ENCODE measurements at regions not wholly inside any gene's neighbourhood (a gene's known extent, or its start where the extent isn't known, plus 50 kb on each side); places are given as distances from the start of the nearest gene placed in this dataset.
A peak's percentile ranks its signal among the peaks of the same experiment; 100 is the strongest.

DNA sequence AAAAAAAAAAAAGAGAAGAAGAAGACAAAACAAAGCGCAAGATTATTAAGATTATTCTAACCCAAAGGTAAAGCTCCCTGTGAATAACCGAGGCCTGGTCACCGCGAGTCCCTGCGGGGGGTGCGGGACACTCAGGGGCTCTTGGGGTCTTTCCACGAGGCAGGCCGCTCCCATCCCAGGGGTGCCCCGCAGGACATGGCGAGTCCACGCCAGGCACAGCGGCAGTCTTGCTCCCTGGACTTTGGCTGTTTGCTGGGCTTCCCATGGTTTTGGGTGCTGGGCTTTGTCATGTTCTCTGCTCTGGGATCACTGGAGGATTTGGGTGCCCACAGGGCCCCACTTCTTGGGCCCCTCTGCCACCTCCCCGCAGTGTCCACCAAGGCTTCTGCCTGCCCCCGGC, 137.4 kb upstream of the TCERG1L start:
- Histone ChIP-seq H3K9me3 (ENCODE audit: control insufficient read depth, low read length) (no peaks in the 10 kb centered on the region), H3K9ac (ENCODE audit: low read length) (no peak overlapping the region), H3K36me3 (ENCODE audit: control insufficient read depth, insufficient read depth, low read length, severe bottlenecking) (no peaks in the 10 kb centered on the region), H3K4me3 (ENCODE audit: low read length) (no peak overlapping the region), H3K27me3 (replicated peaks; ENCODE audit: control insufficient read depth, insufficient read depth, low read length) (peaks cover 29% of the 10 kb centered on the region), H3K4me1 (ENCODE audit: control insufficient read depth, insufficient read depth, low read length) (no peaks in the 10 kb centered on the region)
- no peak for DNase-seq (ENCODE audit: low read depth)

- H3K27me3 ChIP-seq (replicated peaks; ENCODE audit: control insufficient read depth, insufficient read depth, low read length) = peaks cover 29% of the 10 kb centered on the region
- no peak overlapping the region for H3K4me3 ChIP-seq (ENCODE audit: low read length)
- no peaks in the 10 kb centered on the region for H3K4me1 ChIP-seq (ENCODE audit: control insufficient read depth, insufficient read depth, low read length)
- H3K36me3 ChIP-seq (ENCODE audit: control insufficient read depth, insufficient read depth, low read length, severe bottlenecking) = no peaks in the 10 kb centered on the region
- no peak for DNase-seq (ENCODE audit: low read depth)
- H3K9ac ChIP-seq (ENCODE audit: low read length) = no peak overlapping the region
- H3K9me3 ChIP-seq (ENCODE audit: control insufficient read depth, low read length) = no peaks in the 10 kb centered on the region
Measured at GRCh38 chr10:131450216-131450765, 138.8 kb upstream of the TCERG1L start.

DNA sequence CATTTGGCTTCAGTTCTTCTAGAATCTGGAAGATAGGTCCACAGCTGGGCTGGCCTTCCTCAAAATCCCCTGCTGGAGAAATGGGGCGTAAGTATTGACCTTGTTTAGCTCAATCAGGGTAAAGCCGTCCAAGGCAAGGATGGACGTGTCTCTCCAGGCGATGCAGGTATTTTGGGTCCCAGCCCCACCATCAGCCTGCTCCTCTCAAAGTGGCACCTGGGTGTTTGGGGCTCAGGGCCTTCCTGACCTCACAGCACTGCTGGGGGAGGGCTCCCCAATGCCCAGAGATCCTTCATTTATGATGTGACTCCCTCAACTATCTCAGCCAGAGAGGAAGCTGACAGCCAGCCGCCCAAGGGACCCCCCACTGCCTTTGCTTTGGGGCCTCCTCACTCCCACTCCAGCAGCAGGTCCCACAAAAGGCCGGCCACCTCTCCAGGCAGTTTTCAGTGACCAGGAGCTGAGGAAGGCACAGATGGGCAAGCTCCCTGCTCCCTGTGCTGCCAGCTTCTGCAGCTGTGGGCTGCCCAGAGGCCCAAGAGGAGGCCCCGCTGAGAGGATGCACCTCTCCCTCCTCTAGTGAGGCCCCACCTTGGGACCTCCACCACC, 140.0 kb upstream of the TCERG1L start:
- H3K4me1 ChIP-seq (ENCODE audit: control insufficient read depth, insufficient read depth, low read length) = no peaks in the 10 kb centered on the region
- no peak overlapping the region for H3K9ac ChIP-seq (ENCODE audit: low read length)
- no peaks in the 10 kb centered on the region for H3K9me3 ChIP-seq (ENCODE audit: control insufficient read depth, low read length)
- H3K27me3 ChIP-seq (replicated peaks; ENCODE audit: control insufficient read depth, insufficient read depth, low read length) = peaks cover 28% of the 10 kb centered on the region
- no peaks in the 10 kb centered on the region for H3K36me3 ChIP-seq (ENCODE audit: control insufficient read depth, insufficient read depth, low read length, severe bottlenecking)
- H3K4me3 ChIP-seq (ENCODE audit: low read length) = no peak overlapping the region
- DNase-seq (ENCODE audit: low read depth) = no peak

DNA sequence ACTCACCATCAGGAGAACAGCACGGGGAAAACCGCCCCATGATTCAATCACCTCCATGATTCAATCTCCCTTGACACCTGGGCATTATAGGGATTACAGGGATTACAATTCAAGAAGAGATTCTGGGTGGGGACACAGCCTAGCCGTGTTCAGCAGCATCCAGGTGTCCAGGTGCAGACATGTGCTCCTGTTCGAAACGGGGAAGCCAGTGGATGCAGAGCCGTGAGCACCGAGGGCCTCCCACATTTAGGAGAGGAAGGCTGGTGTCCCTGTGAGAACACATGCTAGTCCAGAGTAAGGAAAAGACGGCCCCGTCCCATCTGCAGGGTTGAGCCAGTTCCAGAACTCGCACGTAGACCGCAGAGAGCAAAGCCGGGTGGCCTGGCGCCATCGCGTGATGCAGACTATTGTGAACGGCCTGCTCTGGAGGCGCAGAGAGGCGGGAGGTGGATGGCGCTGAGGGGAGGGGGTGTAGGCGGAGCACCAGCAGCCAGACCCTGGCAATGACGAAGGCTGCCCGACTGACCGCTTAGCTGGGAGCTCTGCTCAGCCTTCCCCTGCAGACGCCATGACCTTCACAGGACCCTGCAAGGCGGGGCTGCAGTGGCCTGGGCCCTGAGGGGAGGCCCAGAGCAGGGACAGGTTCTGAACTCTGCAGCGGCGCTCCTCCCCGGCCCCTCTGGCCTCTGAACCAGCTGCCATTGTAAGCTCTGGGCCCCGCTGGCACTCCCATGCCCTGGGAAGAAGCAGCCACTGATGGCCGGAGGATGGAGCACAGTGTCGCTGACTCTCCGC, 141.6 kb upstream of the TCERG1L start:
- H3K9ac ChIP-seq (ENCODE audit: low read length) = no peak overlapping the region
- no peaks in the 10 kb centered on the region for H3K4me1 ChIP-seq (ENCODE audit: control insufficient read depth, insufficient read depth, low read length)
- no peaks in the 10 kb centered on the region for H3K36me3 ChIP-seq (ENCODE audit: control insufficient read depth, insufficient read depth, low read length, severe bottlenecking)
- no peak overlapping the region for H3K4me3 ChIP-seq (ENCODE audit: low read length)
- H3K9me3 ChIP-seq (ENCODE audit: control insufficient read depth, low read length) = no peaks in the 10 kb centered on the region
- DNase-seq (ENCODE audit: low read depth) = no peak
- H3K27me3 ChIP-seq (replicated peaks; ENCODE audit: control insufficient read depth, insufficient read depth, low read length) = peaks cover 38% of the 10 kb centered on the region

- Histone ChIP-seq H3K4me1 (ENCODE audit: control insufficient read depth, insufficient read depth, low read length) (no peaks in the 10 kb centered on the region), H3K9me3 (ENCODE audit: control insufficient read depth, low read length) (no peaks in the 10 kb centered on the region), H3K4me3 (ENCODE audit: low read length) (peak overlapping the region; percentile 27), H3K9ac (ENCODE audit: low read length) (no peak overlapping the region), H3K27me3 (replicated peaks; ENCODE audit: control insufficient read depth, insufficient read depth, low read length) (peaks cover 41% of the 10 kb centered on the region), H3K36me3 (ENCODE audit: control insufficient read depth, insufficient read depth, low read length, severe bottlenecking) (no peaks in the 10 kb centered on the region)
- peak; percentile 8 for DNase-seq (ENCODE audit: low read depth)
Measured at GRCh38 chr10:131453721-131454634, 142.5 kb upstream of the TCERG1L start.

DNA sequence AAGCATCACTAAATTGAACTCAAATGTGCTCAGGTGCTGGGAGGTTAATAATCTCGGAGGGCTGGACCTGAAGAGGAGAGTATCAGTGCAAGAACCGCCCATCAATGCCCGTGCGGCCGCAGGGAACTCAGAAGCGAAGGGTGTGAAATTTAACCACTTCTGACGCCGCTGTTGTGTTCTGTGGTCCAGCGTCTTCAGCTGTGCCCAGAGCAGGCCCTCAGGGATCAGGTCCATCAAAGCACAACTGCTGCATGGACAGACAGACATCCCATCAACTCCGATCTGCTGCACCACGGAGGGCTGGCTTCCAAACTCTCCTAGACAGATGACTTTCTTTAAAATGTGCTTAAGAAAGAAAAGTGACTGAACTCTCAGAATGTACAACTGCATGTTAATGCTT, 144.9 kb upstream of the TCERG1L start:
- no peak for DNase-seq (ENCODE audit: low read depth)
- Histone ChIP-seq H3K9ac (ENCODE audit: low read length) (no peak overlapping the region), H3K36me3 (ENCODE audit: control insufficient read depth, insufficient read depth, low read length, severe bottlenecking) (no peaks in the 10 kb centered on the region)

GRCh38 chr10:131461093-131461492, 149.6 kb upstream of the TCERG1L start:
- no peaks in the 10 kb centered on the region for H3K4me1 ChIP-seq (ENCODE audit: control insufficient read depth, insufficient read depth, low read length)
- H3K27me3 ChIP-seq (replicated peaks; ENCODE audit: control insufficient read depth, insufficient read depth, low read length) = peaks cover 13% of the 10 kb centered on the region
- no peak for DNase-seq (ENCODE audit: low read depth)

More for the DNA sequence above, 144.9 kb upstream of the TCERG1L start:
- Histone ChIP-seq H3K4me1 (ENCODE audit: control insufficient read depth, insufficient read depth, low read length) (no peaks in the 10 kb centered on the region), H3K27me3 (replicated peaks; ENCODE audit: control insufficient read depth, insufficient read depth, low read length) (peaks cover 41% of the 10 kb centered on the region), H3K4me3 (ENCODE audit: low read length) (no peak overlapping the region), H3K9me3 (ENCODE audit: control insufficient read depth, low read length) (no peaks in the 10 kb centered on the region)

GRCh38 chr10:131464789-131465188, 153.3 kb upstream of the TCERG1L start:
- Histone ChIP-seq H3K27me3 (replicated peaks; ENCODE audit: control insufficient read depth, insufficient read depth, low read length) (no peaks in the 10 kb centered on the region), H3K9ac (ENCODE audit: low read length) (no peak overlapping the region), H3K36me3 (ENCODE audit: control insufficient read depth, insufficient read depth, low read length, severe bottlenecking) (no peaks in the 10 kb centered on the region), H3K4me1 (ENCODE audit: control insufficient read depth, insufficient read depth, low read length) (no peaks in the 10 kb centered on the region), H3K9me3 (ENCODE audit: control insufficient read depth, low read length) (no peaks in the 10 kb centered on the region), H3K4me3 (ENCODE audit: low read length) (no peak overlapping the region)
- DNase-seq (ENCODE audit: low read depth) = no peak

More at GRCh38 chr10:131461093-131461492, 149.6 kb upstream of the TCERG1L start:
- no peaks in the 10 kb centered on the region for H3K9me3 ChIP-seq (ENCODE audit: control insufficient read depth, low read length)
- no peaks in the 10 kb centered on the region for H3K36me3 ChIP-seq (ENCODE audit: control insufficient read depth, insufficient read depth, low read length, severe bottlenecking)
- no peak overlapping the region for H3K9ac ChIP-seq (ENCODE audit: low read length)
- no peak overlapping the region for H3K4me3 ChIP-seq (ENCODE audit: low read length)

DNA sequence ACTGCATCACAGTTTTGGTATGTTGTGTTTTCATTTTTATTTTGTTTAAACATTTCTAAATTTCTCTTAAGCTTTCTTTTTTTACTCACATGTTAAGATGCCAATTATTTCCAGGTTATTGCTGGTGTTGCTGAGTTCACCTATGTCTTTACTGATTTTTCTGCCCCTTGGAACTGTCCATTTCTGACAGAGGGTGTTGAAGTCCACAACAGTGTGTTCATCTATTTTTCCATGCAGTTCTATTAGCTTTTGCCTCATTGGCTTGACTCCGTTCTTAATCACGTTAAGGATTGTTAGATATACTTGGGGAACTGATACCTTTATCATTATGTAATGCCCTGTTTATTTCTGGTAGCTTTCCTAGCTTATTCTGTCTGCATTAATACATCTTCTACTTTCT, 158.0 kb upstream of the TCERG1L start:
- no peak overlapping the region for H3K4me3 ChIP-seq (ENCODE audit: low read length)
- H3K9ac ChIP-seq (ENCODE audit: low read length) = no peak overlapping the region
- H3K36me3 ChIP-seq (ENCODE audit: control insufficient read depth, insufficient read depth, low read length, severe bottlenecking) = no peaks in the 10 kb centered on the region
- H3K4me1 ChIP-seq (ENCODE audit: control insufficient read depth, insufficient read depth, low read length) = no peaks in the 10 kb centered on the region
- no peaks in the 10 kb centered on the region for H3K9me3 ChIP-seq (ENCODE audit: control insufficient read depth, low read length)
- no peaks in the 10 kb centered on the region for H3K27me3 ChIP-seq (replicated peaks; ENCODE audit: control insufficient read depth, insufficient read depth, low read length)
- DNase-seq (ENCODE audit: low read depth) = no peak

- no peaks in the 10 kb centered on the region for H3K27me3 ChIP-seq (replicated peaks; ENCODE audit: control insufficient read depth, insufficient read depth, low read length)
- no peak overlapping the region for H3K4me3 ChIP-seq (ENCODE audit: low read length)
- H3K9ac ChIP-seq (ENCODE audit: low read length) = no peak overlapping the region
- DNase-seq (ENCODE audit: low read depth) = no peak
- H3K36me3 ChIP-seq (ENCODE audit: control insufficient read depth, insufficient read depth, low read length, severe bottlenecking) = no peaks in the 10 kb centered on the region
- H3K4me1 ChIP-seq (ENCODE audit: control insufficient read depth, insufficient read depth, low read length) = no peaks in the 10 kb centered on the region
- no peaks in the 10 kb centered on the region for H3K9me3 ChIP-seq (ENCODE audit: control insufficient read depth, low read length)
Measured at GRCh38 chr10:131473645-131474044, 162.1 kb upstream of the TCERG1L start.

DNA sequence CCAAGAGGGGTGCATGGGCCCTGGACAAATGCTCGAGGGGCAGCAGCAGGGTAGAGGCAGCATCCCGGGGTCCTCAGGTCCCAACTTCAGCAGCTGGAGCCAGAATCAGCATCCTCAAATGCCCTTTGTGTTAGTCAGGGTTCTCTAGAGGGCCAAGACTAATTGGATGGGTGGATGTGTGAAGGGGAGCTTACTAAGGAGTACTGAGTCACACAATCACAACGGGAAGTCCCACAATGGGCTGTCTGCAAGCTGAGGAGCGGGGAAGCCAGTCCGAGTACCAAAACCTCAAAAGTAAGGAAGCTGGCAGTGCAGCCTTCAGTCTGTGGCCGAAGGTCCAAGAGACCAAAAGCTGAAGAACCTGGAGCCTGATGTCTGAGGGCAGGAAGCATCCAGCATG, 162.9 kb upstream of the TCERG1L start:
- H3K27me3 ChIP-seq (replicated peaks; ENCODE audit: control insufficient read depth, insufficient read depth, low read length) = no peaks in the 10 kb centered on the region
- no peaks in the 10 kb centered on the region for H3K36me3 ChIP-seq (ENCODE audit: control insufficient read depth, insufficient read depth, low read length, severe bottlenecking)
- H3K9me3 ChIP-seq (ENCODE audit: control insufficient read depth, low read length) = no peaks in the 10 kb centered on the region
- no peak overlapping the region for H3K9ac ChIP-seq (ENCODE audit: low read length)
- H3K4me3 ChIP-seq (ENCODE audit: low read length) = no peak overlapping the region
- DNase-seq (ENCODE audit: low read depth) = no peak
- no peaks in the 10 kb centered on the region for H3K4me1 ChIP-seq (ENCODE audit: control insufficient read depth, insufficient read depth, low read length)

Measured in adipocyte (in vitro differentiated cells).